OCI-LY1 (cell line): ENCODE measurements at regions not wholly inside any gene's neighbourhood (a gene's known extent, or its start where the extent isn't known, plus 50 kb on each side); places are given as distances from the start of the nearest gene placed in this dataset.

Experiments used
- EZH2 ChIP-seq: fragments of 200-600 bp; sonication (generic), shearing (Covaris generic); IDR thresholded peaks from 2 replicates; pipeline ENCODE4 v1.8.0; 2017; ENCODE audit warnings: borderline replicate concordance, mixed run types, mild to moderate bottlenecking, antibody characterized with exemption, low read length, moderate library complexity, mixed read lengths
- TF ChIP-seq, protein P1 (sequence below): fragments of 200-600 bp; sonication (generic), shearing (Covaris generic); IDR thresholded peaks from 2 replicates; pipeline ENCODE4 v1.5.1; 2017; ENCODE audit warnings: mild to moderate bottlenecking, antibody characterized with exemption, low read length, moderate library complexity, mixed read lengths

DNA sequence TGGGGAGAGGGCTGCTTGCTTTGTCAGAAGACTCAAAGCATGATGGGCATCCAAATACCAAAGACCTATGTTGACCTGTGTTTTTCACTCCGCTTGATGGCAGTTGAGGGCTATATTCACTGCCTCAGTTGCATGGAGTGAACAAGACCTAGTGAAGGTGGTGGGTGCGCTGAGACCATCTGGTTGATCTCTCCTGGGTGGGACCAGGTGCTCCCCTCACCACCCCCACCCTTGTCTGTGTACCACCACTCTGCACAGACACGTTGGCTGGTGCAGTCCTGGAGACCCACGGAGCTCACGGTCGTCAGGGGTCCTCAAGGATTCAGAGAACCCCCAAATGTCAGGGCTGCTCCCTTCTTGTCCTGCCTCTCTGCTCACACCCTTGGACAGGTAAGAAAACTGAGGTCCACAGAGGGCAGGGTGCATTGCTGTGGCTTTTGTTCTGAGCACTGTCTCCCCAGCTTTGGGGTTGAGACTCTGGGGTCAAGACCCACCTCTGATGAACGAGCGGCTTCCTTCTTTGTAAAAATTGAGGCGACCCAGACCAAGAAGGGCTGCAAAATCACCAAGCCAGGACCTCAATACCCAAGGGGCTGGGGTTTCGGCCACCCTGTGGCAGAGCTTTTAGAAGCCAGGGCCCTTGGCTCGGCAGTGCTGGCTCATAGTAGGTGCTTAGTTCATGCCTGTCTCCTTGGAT lies 166.3 kb upstream of the RTL1 start:
- TF ChIP-seq, protein P1, sequence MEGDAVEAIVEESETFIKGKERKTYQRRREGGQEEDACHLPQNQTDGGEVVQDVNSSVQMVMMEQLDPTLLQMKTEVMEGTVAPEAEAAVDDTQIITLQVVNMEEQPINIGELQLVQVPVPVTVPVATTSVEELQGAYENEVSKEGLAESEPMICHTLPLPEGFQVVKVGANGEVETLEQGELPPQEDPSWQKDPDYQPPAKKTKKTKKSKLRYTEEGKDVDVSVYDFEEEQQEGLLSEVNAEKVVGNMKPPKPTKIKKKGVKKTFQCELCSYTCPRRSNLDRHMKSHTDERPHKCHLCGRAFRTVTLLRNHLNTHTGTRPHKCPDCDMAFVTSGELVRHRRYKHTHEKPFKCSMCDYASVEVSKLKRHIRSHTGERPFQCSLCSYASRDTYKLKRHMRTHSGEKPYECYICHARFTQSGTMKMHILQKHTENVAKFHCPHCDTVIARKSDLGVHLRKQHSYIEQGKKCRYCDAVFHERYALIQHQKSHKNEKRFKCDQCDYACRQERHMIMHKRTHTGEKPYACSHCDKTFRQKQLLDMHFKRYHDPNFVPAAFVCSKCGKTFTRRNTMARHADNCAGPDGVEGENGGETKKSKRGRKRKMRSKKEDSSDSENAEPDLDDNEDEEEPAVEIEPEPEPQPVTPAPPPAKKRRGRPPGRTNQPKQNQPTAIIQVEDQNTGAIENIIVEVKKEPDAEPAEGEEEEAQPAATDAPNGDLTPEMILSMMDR: no peak
- no peak for TF ChIP-seq EZH2
